GM19324 (cell line): ENCODE measurements at regions not wholly inside any gene's neighbourhood (a gene's known extent, or its start where the extent isn't known, plus 50 kb on each side); places are given as distances from the start of the nearest gene placed in this dataset.

Source experiments
- ATAC-seq: cut with Tn5 transposase; IDR thresholded peaks from one replicate; pipeline ENCODE4 v1.9.1; 2021; ENCODE audit warnings: mild to moderate bottlenecking, moderate library complexity; ENCODE audit not compliant: unreplicated experiment, low FRiP score

GRCh38 chr5:68886814-68887213 lies 207.0 kb upstream of the SLC30A5 start:
- no peak for ATAC-seq

DNA sequence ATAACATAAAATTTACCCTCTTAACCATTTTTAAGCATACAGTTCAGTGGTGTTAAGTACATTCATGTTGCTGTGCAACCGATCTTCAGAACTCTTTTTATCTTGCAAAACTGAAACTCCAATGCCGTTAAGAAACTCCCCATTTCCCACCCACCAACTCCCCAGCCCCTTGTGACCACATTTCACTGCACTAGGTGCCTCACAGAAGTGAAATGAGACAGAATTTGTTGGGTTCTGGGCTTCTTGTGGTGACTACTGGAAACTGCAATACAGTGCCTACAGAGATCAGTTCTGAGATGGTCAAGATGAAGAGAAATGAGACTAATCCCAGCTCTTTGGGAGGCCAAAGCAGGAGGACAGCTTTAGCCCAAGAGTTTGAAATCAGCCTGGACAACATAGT lies 202.1 kb upstream of the SLC30A5 start:
- ATAC-seq: no peak

GRCh38 chr5:68894673-68895072 lies 199.1 kb upstream of the SLC30A5 start:
- no peak for ATAC-seq

DNA sequence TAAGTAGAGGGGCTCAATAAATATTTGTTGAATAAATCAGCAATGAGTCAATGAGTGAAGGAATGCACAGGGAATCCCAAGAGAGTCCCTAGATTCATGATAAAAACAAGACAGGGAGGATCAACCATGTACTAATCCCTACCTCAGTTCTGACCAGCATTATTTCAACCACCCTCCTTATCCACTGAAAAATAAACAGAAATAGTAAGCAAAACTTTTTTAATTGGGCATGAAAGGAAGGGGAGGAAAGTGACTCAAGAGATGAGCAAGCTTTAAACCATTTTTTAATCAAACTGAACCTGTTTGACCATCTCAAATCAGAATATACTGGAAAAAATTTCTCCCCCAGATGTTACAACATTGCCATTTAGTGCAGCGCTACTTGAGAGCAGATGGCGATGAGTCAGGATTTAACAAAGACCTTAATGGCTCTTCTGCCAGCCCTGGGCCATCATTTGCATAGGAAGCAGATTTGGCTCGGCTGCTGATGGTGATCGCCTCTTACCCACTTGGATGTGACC lies 194.8 kb upstream of the SLC30A5 start:
- ATAC-seq: no peak

- ATAC-seq: no peak
These were observed 181.7 kb upstream of the SLC30A5 start for GRCh38 chr5:68911840-68912690.

- ATAC-seq: no peak
These were observed 178.7 kb upstream of the SLC30A5 start for GRCh38 chr5:68915079-68915478.

DNA sequence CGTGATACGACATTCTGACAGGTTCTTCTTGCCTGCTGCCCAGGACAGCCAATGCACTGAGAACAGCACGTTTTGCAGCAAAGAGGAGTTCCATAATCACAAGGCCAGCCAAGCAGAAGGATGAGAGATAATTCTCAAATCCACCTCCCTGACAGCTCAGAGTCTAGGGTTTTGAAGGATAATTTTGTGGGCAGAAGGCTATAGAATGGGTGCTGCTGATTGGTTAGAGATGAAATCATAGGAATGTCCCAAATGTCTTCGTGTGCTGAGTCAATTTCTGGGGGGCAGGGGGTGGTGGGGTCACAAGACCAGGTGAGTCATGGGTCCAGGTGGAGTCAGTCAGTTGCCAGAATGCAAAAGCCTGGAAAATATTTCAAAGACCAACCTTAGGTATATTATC lies 175.5 kb upstream of the SLC30A5 start:
- no peak for ATAC-seq

DNA sequence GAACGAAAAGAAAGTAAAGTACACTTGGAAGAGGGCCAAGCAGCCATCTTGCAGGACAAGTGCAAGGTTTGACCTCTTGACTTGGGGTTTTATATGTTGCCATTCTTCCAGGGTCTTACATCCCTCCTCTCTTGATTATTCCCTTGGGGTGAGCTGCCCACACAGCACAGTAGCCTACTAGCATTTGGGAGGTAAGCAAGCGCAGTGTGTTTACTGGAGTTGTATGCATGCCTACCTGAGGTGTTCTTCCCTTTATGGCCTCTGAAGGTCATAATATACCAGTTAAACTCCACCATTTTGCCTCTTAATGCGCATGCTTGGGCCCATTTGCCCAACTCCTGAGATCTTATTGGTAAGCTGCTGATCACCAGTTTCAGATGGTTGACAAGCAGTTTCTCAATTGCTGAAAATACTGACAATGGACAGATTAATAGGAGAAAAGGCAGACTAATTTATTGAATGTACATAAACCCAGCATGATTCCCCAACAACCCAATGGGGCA lies 173.8 kb upstream of the SLC30A5 start:
- ATAC-seq: no peak

DNA sequence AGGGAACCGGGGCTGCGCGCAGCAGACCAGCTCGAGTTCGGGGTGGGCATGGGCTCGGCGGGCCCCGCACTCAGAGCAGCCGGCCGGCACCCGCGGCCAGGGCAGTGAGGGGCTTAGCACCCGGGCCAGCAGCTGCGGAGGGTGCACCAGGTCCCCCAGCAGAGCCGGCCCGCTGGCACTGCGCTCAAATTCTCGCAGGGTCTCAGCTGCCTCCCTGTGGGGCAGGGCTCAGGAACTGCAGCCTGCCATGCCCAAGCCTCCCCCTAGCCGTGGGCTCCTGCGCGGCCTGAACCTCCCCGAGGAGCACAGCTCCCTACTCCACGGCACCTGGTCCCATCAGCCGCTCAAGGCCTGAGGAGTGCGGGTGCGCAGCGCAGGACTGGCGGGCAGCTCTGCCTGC lies 172.9 kb upstream of the SLC30A5 start:
- ATAC-seq: no peak

DNA sequence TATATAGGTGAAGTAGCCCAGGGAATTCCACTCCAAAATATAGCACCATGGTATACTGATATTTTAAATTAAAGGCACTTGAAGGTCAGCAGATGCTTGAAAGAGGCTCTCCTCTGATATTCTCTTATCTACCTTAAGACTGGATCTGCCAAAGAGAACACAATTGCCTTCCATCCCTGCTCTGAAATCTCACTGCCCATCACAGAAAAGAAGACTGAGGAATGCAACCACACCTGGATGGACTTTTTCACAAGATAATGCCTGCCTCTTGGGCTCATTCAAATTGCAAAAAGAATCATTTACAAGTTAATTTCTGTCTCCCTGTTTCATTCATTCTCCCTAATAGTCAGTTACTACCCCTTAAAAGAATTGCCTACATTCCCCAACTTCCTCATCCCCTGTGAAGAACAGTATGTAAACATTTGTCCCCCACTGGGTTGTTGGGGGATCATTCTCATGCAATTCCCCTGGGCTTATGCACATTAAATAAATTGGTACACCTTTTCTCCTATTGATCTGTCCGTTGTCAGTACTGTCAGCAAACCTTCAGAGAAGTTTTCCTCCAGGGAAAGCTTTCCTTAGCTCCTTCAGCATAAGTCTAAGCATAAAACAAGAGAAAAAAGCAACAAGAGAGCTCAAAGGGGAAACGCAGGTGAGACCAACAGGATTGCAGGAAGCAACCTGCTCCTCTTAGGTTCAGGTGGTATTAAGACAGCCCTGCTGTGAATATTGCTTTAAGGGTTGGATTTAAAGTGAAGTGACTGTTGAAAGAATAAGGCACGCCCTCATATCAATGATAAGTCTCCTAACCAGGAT lies 171.4 kb upstream of the SLC30A5 start:
- no peak for ATAC-seq

GRCh38 chr5:68924481-68925145 lies 169.2 kb upstream of the SLC30A5 start:
- ATAC-seq: no peak

GRCh38 chr5:68928617-68929302 lies 165.1 kb upstream of the SLC30A5 start:
- no peak for ATAC-seq

DNA sequence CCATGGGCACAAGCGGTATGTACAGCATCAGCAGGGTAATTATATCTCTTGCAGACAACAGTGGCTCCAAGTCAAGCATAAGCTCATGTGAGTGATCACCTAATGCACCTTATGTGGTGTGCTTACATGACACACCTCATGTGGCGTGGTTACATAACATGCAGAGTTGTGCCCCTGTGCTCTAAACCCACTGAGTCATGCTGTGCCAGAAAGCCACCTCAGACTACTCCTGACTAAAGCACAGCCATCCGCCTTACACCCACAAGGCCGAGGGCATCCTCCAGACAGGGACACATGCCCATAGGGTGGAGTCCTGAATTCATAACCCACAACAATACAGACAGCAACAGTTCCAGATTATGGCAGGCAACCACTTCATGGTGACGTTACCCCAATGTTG lies 163.7 kb upstream of the SLC30A5 start:
- ATAC-seq: no peak

- ATAC-seq: no peak
These were observed 160.9 kb upstream of the SLC30A5 start for GRCh38 chr5:68932830-68933434.

DNA sequence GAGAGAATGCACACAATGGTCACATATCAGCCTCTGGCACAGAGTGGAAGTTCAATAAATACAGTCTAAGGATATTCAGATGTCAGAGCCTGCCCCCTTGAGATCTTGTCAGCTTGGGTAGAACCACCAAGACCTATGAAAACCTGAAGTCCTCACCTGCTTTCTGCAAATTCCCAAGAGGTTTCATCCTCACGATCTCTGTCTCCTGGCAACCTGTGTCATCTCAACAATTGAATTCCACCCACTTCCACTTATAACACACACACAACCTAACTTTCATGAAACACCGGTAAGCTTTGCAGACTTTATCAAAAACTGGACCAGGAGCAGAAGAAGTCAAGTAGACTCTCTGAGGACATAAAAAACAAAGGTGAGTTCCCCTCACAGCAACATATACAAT lies 151.6 kb upstream of the SLC30A5 start:
- no peak for ATAC-seq

DNA sequence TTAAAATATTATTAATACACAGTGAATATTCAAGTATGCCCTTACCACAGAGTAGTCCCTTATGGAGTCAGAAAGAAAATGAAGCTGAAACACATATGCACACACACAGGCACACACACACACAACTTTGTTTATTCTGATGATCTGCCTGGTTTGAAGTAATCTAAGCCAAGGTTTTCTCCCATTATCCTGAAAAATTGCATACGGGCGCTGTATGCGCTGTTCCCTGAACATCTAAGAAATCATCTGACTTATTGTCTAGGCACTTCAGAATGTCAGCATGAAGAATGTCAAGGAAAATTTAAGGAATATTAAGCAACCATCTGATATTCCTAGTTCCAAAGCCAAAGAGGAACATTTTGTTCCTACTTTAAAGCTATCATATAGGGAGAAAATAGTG lies 147.1 kb upstream of the SLC30A5 start:
- ATAC-seq: no peak

DNA sequence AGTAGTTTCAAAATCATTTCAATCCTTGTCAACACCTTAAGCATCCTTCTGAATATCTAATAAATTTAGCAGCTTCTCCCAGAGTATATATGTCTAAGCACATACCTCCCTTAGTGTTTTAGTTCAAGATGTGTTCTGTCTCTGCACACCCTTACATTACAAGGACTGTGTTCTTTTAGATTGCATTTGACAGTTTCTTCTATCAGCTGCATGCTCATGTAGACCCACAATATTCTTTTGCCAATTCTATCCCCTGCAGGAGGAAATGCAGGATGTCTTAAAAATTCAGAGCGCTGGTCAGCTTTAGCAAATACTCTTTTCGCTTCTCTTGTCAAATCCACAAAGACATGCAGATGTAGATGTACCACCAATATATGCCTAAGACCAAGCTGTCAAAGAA lies 145.8 kb upstream of the SLC30A5 start:
- ATAC-seq: no peak

- no peak for ATAC-seq
These were observed 144.6 kb upstream of the SLC30A5 start for GRCh38 chr5:68949256-68949655.

GRCh38 chr5:68949711-68950110 lies 144.1 kb upstream of the SLC30A5 start:
- no peak for ATAC-seq

GRCh38 chr5:68950125-68950524 lies 143.7 kb upstream of the SLC30A5 start:
- no peak for ATAC-seq
